HEK293 (cell line): ENCODE measurements at regions not wholly inside any gene's neighbourhood (a gene's known extent, or its start where the extent isn't known, plus 50 kb on each side); places are given as distances from the start of the nearest gene placed in this dataset.

Experiments
- CTCF ChIA-PET: fragments of 350-600 bp; formaldehyde crosslinking; extraction: SDS; loops from one replicate; lab custom pipeline; 2021; ENCODE audit warnings: antibody characterized with exemption; lab: Yijun Ruan, JAX
- POLR2A ChIA-PET: fragments of 300-600 bp; formaldehyde crosslinking; extraction: SDS; loops from one replicate; lab custom pipeline; 2020; ENCODE audit warnings: antibody characterized with exemption, inconsistent platforms; lab: Yijun Ruan, JAX
- H3K27ac ChIP-seq: fragments of 200-500 bp; sonication (Bioruptor generic); 2 replicates; pipeline ENCODE4 v1.5.1; 2014; ENCODE audit warnings: low read depth, low read length, control low read depth, inconsistent platforms; ENCODE audit errors: extremely low read depth
- H3K36me3 ChIP-seq, 2 experiments: fragments of 200-500 bp in 1 of 2; sonication (Bioruptor generic) in 1 of 2; 1 replicate in 1 of 2; 2 replicates in 1 of 2; pipeline ENCODE4 v1.5.1; 2014 to 2017; ENCODE audit warnings: inconsistent platforms in 2 of 2, low read length in 2 of 2; ENCODE audit not compliant: control insufficient read depth in 2 of 2, insufficient read depth in 1 of 2
- H3K4me1 ChIP-seq: fragments of 200-500 bp; sonication (Bioruptor generic); 2 replicates; pipeline ENCODE4 v1.5.1; 2014; ENCODE audit warnings: mild to moderate bottlenecking, low read length, inconsistent platforms; ENCODE audit not compliant: control insufficient read depth, insufficient read depth
- H3K4me3 ChIP-seq: 2 replicates; pipeline ENCODE4 v1.5.1; 2011; ENCODE audit warnings: low read depth, mild to moderate bottlenecking, control low read depth, low read length, moderate library complexity
- H3K9me3 ChIP-seq: fragments of 200-500 bp; sonication (Bioruptor generic); 2 replicates; pipeline ENCODE4 v1.5.1; 2014; ENCODE audit warnings: low read depth, low read length, inconsistent platforms; ENCODE audit not compliant: control insufficient read depth, insufficient read depth
- EGR2 ChIP-seq: fragments of 450-650 bp; formaldehyde crosslinking; IDR thresholded peaks from 2 replicates; pipeline ENCODE4 v1.5.1; 2016; ENCODE audit warnings: low read depth, missing biosample characterization, missing genetic modification characterization
- IKZF3 ChIP-seq: fragments of 450-650 bp; IDR thresholded peaks from 2 replicates; pipeline ENCODE4 v1.5.0; 2018; ENCODE audit warnings: missing biosample characterization, mild to moderate bottlenecking, missing genetic modification characterization, moderate library complexity
- MZF1 ChIP-seq: fragments of 450-650 bp; formaldehyde crosslinking; IDR thresholded peaks from 2 replicates; pipeline ENCODE4 v1.5.1; 2017; ENCODE audit warnings: missing biosample characterization, missing genetic modification characterization, borderline replicate concordance
- PRDM1 ChIP-seq: fragments of 450-650 bp; formaldehyde crosslinking; IDR thresholded peaks from 2 replicates; pipeline ENCODE4; 2016; ENCODE audit warnings: missing biosample characterization, missing genetic modification characterization
- TRIM28 ChIP-seq: IDR thresholded peaks from 2 replicates; pipeline ENCODE4 v1.6.1; 2011; ENCODE audit warnings: low read length, control low read depth, borderline replicate concordance
- ZNF155 ChIP-seq: fragments of 450-650 bp; formaldehyde crosslinking; IDR thresholded peaks from 2 replicates; pipeline ENCODE4 v1.5.1; 2016; ENCODE audit warnings: missing biosample characterization, missing genetic modification characterization
- ZNF24 ChIP-seq: fragments of 450-650 bp; formaldehyde crosslinking; IDR thresholded peaks from 2 replicates; pipeline ENCODE4 v1.5.1; 2016; ENCODE audit warnings: missing biosample characterization, missing genetic modification characterization
- ZNF394 ChIP-seq: fragments of 450-650 bp; formaldehyde crosslinking; IDR thresholded peaks from 2 replicates; pipeline ENCODE4 v1.5.1; 2016; ENCODE audit warnings: missing biosample characterization, missing genetic modification characterization, mild to moderate bottlenecking, moderate library complexity, borderline replicate concordance
- ZNF548 ChIP-seq: fragments of 450-650 bp; formaldehyde crosslinking; IDR thresholded peaks from 2 replicates; pipeline ENCODE4 v1.5.1; 2016; ENCODE audit warnings: missing biosample characterization, missing genetic modification characterization
- ZNF600 ChIP-seq: fragments of 450-650 bp; formaldehyde crosslinking; IDR thresholded peaks from 2 replicates; pipeline ENCODE4 v1.5.1; 2016; ENCODE audit warnings: missing biosample characterization, missing genetic modification characterization
- ZNF610 ChIP-seq: fragments of 450-650 bp; formaldehyde crosslinking; IDR thresholded peaks from 2 replicates; pipeline ENCODE4 v1.5.1; 2016; ENCODE audit warnings: missing biosample characterization, missing genetic modification characterization, borderline replicate concordance
- ZNF654 ChIP-seq: fragments of 450-650 bp; formaldehyde crosslinking; IDR thresholded peaks from 2 replicates; pipeline ENCODE4 v1.5.1; 2016; ENCODE audit warnings: low read depth, missing biosample characterization, missing genetic modification characterization
- ZNF677 ChIP-seq: fragments of 450-650 bp; IDR thresholded peaks from 2 replicates; pipeline ENCODE4 v1.5.0; 2018; ENCODE audit warnings: missing biosample characterization, mild to moderate bottlenecking, missing genetic modification characterization, moderate library complexity
- ZNF843 ChIP-seq: fragments of 450-650 bp; formaldehyde crosslinking; IDR thresholded peaks from 2 replicates; pipeline ENCODE4 v1.5.1; 2016; ENCODE audit warnings: missing biosample characterization, missing genetic modification characterization
- TF ChIP-seq, protein P1 (sequence below): fragments of 450-650 bp; formaldehyde crosslinking; IDR thresholded peaks from 2 replicates; pipeline ENCODE4 v1.5.1; 2017; ENCODE audit warnings: missing biosample characterization, missing genetic modification characterization
- TF ChIP-seq, protein P2 (sequence below): fragments of 450-650 bp; formaldehyde crosslinking; IDR thresholded peaks from 2 replicates; pipeline ENCODE4 v1.5.1; 2016; ENCODE audit warnings: missing biosample characterization, missing genetic modification characterization
- TF ChIP-seq, protein P3 (sequence below): fragments of 450-650 bp; formaldehyde crosslinking; IDR thresholded peaks from 2 replicates; pipeline ENCODE4 v1.5.1; 2016; ENCODE audit warnings: missing biosample characterization, missing genetic modification characterization
- TF ChIP-seq, protein P4 (sequence below): fragments of 450-650 bp; formaldehyde crosslinking; IDR thresholded peaks from 2 replicates; pipeline ENCODE4 v1.5.1; 2016; ENCODE audit warnings: missing biosample characterization, missing genetic modification characterization
- TF ChIP-seq, protein P5 (sequence below): fragments of 450-650 bp; formaldehyde crosslinking; IDR thresholded peaks from 2 replicates; pipeline ENCODE4 v1.5.1; 2017; ENCODE audit warnings: missing biosample characterization, missing genetic modification characterization

DNA sequence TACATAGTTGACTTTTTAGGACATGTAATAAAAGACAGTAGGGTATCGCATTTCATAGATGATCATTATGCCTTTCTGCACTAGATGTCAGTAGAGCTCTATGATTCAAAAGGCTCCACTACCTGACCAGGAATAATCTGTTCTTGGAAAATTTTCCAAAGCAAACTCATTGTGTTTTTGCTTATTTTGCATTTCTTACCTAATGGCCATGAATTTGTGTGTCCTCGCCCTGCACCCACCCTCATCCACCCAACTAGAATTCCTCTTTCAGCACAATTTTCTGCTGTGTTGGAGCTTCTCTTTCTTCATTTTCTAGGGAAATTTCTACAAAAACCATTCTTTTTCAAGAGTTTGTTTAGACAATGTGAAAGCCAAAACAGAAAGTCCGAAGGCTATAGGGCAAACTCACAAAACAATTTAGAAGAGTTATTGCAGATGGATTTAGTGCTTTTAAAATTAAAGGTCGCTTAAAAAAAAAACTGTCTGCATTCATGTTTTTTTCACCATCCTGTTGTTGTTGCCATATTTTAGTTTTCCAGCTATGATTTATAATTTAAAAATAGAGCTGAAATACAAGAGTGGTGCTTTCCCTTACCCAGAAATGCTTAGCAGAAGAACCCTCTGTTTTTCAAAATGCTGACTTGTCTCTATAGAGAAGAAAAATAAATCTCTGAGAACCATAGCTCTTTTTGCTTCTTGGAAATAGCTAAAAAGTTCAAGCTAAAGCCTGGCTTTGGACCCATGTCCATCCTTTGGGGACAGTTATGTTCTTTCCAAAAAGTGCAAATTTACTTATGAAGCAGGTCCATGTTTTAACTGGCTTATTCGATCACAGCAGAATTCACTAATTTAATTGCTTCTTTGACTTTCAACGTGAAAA is 183.7 kb downstream of the SPATA18 start:
- POLR2A ChIA-PET: no interaction called here
- Histone ChIP-seq H3K36me3 (no peaks in the 10 kb centered on the region), H3K27ac (no peak overlapping the region), H3K4me1 (no peaks in the 10 kb centered on the region), H3K9me3 (no peaks in the 10 kb centered on the region), H3K4me3 (no peak overlapping the region)
- TF ChIP-seq ZNF155 (tag by site-specific recombination): no peak
- TF ChIP-seq IKZF3 (tag by site-specific recombination): peak; percentile 87
- TF ChIP-seq ZNF394 (tag by site-specific recombination): no peak
- no peak for TF ChIP-seq ZNF548 (tag by site-specific recombination)
- TF ChIP-seq PRDM1: 0 out of 2 replicates have a peak, but pooled peaks have one; percentile 4
- TF ChIP-seq ZNF610: no peak
- TF ChIP-seq, protein P1, sequence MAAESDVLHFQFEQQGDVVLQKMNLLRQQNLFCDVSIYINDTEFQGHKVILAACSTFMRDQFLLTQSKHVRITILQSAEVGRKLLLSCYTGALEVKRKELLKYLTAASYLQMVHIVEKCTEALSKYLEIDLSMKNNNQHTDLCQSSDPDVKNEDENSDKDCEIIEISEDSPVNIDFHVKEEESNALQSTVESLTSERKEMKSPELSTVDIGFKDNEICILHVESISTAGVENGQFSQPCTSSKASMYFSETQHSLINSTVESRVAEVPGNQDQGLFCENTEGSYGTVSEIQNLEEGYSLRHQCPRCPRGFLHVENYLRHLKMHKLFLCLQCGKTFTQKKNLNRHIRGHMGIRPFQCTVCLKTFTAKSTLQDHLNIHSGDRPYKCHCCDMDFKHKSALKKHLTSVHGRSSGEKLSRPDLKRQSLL (tag by site-specific recombination): no peak
- TF ChIP-seq, protein P2, sequence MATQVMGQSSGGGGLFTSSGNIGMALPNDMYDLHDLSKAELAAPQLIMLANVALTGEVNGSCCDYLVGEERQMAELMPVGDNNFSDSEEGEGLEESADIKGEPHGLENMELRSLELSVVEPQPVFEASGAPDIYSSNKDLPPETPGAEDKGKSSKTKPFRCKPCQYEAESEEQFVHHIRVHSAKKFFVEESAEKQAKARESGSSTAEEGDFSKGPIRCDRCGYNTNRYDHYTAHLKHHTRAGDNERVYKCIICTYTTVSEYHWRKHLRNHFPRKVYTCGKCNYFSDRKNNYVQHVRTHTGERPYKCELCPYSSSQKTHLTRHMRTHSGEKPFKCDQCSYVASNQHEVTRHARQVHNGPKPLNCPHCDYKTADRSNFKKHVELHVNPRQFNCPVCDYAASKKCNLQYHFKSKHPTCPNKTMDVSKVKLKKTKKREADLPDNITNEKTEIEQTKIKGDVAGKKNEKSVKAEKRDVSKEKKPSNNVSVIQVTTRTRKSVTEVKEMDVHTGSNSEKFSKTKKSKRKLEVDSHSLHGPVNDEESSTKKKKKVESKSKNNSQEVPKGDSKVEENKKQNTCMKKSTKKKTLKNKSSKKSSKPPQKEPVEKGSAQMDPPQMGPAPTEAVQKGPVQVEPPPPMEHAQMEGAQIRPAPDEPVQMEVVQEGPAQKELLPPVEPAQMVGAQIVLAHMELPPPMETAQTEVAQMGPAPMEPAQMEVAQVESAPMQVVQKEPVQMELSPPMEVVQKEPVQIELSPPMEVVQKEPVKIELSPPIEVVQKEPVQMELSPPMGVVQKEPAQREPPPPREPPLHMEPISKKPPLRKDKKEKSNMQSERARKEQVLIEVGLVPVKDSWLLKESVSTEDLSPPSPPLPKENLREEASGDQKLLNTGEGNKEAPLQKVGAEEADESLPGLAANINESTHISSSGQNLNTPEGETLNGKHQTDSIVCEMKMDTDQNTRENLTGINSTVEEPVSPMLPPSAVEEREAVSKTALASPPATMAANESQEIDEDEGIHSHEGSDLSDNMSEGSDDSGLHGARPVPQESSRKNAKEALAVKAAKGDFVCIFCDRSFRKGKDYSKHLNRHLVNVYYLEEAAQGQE (tag by site-specific recombination): no peak
- no peak for TF ChIP-seq ZNF24 (tag by site-specific recombination)
- TF ChIP-seq MZF1 (tag by site-specific recombination): no peak
- TF ChIP-seq, protein P3, sequence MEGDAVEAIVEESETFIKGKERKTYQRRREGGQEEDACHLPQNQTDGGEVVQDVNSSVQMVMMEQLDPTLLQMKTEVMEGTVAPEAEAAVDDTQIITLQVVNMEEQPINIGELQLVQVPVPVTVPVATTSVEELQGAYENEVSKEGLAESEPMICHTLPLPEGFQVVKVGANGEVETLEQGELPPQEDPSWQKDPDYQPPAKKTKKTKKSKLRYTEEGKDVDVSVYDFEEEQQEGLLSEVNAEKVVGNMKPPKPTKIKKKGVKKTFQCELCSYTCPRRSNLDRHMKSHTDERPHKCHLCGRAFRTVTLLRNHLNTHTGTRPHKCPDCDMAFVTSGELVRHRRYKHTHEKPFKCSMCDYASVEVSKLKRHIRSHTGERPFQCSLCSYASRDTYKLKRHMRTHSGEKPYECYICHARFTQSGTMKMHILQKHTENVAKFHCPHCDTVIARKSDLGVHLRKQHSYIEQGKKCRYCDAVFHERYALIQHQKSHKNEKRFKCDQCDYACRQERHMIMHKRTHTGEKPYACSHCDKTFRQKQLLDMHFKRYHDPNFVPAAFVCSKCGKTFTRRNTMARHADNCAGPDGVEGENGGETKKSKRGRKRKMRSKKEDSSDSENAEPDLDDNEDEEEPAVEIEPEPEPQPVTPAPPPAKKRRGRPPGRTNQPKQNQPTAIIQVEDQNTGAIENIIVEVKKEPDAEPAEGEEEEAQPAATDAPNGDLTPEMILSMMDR (tag by site-specific recombination): peak; percentile 48; the same call in 1 of the 2 replicates
- peak; percentile 54; the same call in 1 of the 2 replicates for TF ChIP-seq ZNF677
- no peak for TF ChIP-seq ZNF600
- TF ChIP-seq TRIM28: 0 out of 2 replicates have a peak, but pooled peaks have one; percentile 5
- TF ChIP-seq, protein P4, sequence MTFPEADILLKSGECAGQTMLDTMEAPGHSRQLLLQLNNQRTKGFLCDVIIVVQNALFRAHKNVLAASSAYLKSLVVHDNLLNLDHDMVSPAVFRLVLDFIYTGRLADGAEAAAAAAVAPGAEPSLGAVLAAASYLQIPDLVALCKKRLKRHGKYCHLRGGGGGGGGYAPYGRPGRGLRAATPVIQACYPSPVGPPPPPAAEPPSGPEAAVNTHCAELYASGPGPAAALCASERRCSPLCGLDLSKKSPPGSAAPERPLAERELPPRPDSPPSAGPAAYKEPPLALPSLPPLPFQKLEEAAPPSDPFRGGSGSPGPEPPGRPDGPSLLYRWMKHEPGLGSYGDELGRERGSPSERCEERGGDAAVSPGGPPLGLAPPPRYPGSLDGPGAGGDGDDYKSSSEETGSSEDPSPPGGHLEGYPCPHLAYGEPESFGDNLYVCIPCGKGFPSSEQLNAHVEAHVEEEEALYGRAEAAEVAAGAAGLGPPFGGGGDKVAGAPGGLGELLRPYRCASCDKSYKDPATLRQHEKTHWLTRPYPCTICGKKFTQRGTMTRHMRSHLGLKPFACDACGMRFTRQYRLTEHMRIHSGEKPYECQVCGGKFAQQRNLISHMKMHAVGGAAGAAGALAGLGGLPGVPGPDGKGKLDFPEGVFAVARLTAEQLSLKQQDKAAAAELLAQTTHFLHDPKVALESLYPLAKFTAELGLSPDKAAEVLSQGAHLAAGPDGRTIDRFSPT (tag by site-specific recombination): no peak
- TF ChIP-seq, protein P5, sequence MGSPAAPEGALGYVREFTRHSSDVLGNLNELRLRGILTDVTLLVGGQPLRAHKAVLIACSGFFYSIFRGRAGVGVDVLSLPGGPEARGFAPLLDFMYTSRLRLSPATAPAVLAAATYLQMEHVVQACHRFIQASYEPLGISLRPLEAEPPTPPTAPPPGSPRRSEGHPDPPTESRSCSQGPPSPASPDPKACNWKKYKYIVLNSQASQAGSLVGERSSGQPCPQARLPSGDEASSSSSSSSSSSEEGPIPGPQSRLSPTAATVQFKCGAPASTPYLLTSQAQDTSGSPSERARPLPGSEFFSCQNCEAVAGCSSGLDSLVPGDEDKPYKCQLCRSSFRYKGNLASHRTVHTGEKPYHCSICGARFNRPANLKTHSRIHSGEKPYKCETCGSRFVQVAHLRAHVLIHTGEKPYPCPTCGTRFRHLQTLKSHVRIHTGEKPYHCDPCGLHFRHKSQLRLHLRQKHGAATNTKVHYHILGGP (tag by site-specific recombination): peak; percentile 70
- no peak for TF ChIP-seq ZNF843
- peak; percentile 88 for TF ChIP-seq ZNF654 (tag by site-specific recombination)
- no peak for TF ChIP-seq EGR2 (tag by site-specific recombination)
- CTCF ChIA-PET: interaction anchor here (0.5 to 1.6 kb wide), 9 partner anchors 16 to 1999 kb away, joined by 3 to 10 read pairs (median 5); no protein-coding TSS in a partner anchor
